Heart left ventricle (tissue), 13 donors: ENCODE measurements at regions not wholly inside any gene's neighbourhood (a gene's known extent, or its start where the extent isn't known, plus 50 kb on each side); places are given as distances from the start of the nearest gene placed in this dataset.

Source experiments
- POLR2A ChIP-seq, 2 donors: fragments of 450-650 bp; IDR thresholded peaks; one replicate each; pipeline ENCODE4 v1.6.1; 2017; ENCODE audit warnings: antibody characterized with exemption in 2 of 2, mild to moderate bottlenecking in 2 of 2, moderate library complexity in 2 of 2
- TF ChIP-seq, protein P1 (sequence below), 12 donors: fragments of 200-600 bp; sonication (generic) in 4 of 12; IDR thresholded peaks; one replicate each; pipeline versions ENCODE4 v1.5.0 to v1.8.0; 2018 to 2022; ENCODE audit warnings: antibody characterized with exemption in 12 of 12, mild to moderate bottlenecking in 5 of 12
- donor health status: ischemic (EF 13 %, LVEDD 7.1; RV severe dilation, severe dysfunction).
- donor health status: DM: no; HTN: yes; CAD: no.
- donor health status: DM: no; HTN: no; CAD: no.
- donor health status: ischemic (EF 25% LVEDD 6.9; RV normal size, moderate dysfunction).
- donor health status: ischemic (EF 25% LVEDD 5.7; RV mildly dilated, moderate dysfunction).
- donor health status: ischemic (EF 35%, LVEDD 5.7; RV mildly dilated, moderate dysfunction).
- donor health status: nonischemic (EF 11% LVEDD 7.7; RV severe dilation, severe dysfunction).
- donor health status: DM: yes; HTN: yes; CAD: no.
- donor health status: PGD.
- donor health status: ischemic (EF 29% LVEDD 5.4; RV normal size, mild dysfunction).
- donor health status: nonischemic (EF 23%, LVEDD 6.1; RV moderate dilation, normal function).

DNA sequence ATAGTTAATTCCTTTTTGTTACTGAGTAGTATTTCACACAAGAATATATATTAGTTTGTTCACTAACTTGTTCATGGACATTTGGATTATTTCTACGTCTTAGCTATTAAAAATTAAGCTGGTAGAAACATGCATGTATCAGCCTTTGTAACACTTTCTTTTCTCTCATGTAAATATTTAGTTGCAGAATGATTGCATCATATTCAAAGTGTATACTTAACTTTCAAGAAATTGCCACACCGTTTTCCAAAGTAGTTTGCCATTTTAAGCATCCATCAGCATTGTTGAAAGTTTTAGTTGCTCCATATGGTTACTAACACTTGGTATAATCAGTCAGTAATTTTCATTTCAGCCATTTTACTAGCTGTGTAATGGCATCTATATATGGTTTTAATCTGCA is 666.9 kb downstream of the NXPH1 start:
- TF ChIP-seq, protein P1, sequence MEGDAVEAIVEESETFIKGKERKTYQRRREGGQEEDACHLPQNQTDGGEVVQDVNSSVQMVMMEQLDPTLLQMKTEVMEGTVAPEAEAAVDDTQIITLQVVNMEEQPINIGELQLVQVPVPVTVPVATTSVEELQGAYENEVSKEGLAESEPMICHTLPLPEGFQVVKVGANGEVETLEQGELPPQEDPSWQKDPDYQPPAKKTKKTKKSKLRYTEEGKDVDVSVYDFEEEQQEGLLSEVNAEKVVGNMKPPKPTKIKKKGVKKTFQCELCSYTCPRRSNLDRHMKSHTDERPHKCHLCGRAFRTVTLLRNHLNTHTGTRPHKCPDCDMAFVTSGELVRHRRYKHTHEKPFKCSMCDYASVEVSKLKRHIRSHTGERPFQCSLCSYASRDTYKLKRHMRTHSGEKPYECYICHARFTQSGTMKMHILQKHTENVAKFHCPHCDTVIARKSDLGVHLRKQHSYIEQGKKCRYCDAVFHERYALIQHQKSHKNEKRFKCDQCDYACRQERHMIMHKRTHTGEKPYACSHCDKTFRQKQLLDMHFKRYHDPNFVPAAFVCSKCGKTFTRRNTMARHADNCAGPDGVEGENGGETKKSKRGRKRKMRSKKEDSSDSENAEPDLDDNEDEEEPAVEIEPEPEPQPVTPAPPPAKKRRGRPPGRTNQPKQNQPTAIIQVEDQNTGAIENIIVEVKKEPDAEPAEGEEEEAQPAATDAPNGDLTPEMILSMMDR (IDR thresholded peaks at IDR 0.05): no peak
- no peak for TF ChIP-seq POLR2A (IDR thresholded peaks at IDR 0.05)
